CD4-positive, alpha-beta T cell treated with Interleukin-4 for 1 hour (primary cell): ENCODE measurements at regions not wholly inside any gene's neighbourhood (a gene's known extent, or its start where the extent isn't known, plus 50 kb on each side); places are given as distances from the start of the nearest gene placed in this dataset.
"Not testable (repeated sequence)": the region's sequence is repeated elsewhere in the genome, so short reads cannot be mapped to it uniquely, and the experiment has no call there.

Experiments
- DNase-seq, 2 donors: peaks; one replicate each; pipeline ENCODE4 v3.0.0-alpha.2; 2020 to 2022

DNA sequence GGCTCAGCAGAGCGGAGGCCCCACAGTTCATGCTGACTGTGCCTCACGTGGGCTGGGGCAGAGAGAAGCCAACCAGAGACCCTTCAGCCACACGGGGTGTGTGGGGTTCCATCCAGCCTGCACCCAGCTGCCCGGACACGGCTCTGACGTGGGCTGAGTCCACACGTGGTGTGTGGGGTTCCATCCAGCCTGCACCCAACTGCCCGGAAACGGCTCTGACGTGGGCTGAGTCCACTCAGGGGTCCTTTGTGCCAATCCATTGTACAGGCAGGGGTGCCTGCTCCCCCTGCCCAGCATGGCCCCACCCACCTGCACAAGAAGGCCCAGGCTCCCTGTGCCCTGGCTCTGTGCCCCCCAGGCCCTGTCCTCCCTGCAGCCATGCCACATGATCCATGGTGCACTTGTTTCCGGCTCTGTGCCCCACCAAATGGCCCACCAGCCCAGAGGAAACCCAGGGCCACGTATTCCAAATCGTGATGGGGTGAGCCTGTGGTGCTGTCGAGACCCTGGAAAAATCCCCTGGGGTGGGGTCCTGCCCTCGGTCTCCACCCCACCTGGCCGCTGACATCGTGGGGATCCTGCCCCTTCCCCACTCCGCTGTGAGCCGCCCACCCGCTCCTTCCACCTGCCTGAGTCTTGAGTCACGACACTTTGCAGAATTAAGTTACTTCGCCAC, 99.3 kb upstream of the SFSWAP start:
- no peak for DNase-seq

DNA sequence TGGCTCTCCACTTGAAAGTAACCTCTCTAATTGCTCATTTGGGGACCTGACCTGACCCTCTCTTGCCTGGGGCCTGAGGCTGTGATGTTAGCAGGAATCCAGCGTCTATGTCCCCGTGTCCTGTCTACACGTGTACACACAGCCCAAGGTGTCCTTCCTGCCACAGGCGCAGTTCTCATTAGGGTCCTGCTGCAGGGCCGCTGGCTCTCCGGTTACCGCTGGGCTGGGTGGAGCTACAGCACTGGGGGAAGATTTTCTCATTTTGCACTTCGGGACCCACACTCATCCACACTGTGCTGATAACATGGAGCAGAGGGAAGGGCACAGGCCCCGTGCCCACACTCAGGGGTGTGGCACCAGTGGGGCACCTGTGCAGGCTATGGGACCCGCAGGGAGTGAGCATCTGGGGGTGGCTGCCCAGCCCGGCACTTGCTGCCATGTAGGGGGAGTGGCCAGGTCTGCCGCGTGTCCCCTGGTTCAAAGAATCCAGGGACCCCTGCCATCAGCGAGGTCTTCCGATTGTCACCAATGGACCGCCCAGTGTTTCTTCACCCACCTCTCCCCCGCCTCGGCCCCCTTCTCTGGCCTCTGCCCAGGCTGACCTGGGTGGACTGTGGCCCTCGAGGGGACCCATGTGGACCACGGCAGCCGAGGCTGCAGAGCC, 98.7 kb upstream of the SFSWAP start:
- DNase-seq: no peak

- DNase-seq: no peak
These were observed 97.7 kb upstream of the SFSWAP start for GRCh38 chr12:131613186-131613585.

GRCh38 chr12:131613678-131614077, 97.2 kb upstream of the SFSWAP start:
- no peak for DNase-seq

DNA sequence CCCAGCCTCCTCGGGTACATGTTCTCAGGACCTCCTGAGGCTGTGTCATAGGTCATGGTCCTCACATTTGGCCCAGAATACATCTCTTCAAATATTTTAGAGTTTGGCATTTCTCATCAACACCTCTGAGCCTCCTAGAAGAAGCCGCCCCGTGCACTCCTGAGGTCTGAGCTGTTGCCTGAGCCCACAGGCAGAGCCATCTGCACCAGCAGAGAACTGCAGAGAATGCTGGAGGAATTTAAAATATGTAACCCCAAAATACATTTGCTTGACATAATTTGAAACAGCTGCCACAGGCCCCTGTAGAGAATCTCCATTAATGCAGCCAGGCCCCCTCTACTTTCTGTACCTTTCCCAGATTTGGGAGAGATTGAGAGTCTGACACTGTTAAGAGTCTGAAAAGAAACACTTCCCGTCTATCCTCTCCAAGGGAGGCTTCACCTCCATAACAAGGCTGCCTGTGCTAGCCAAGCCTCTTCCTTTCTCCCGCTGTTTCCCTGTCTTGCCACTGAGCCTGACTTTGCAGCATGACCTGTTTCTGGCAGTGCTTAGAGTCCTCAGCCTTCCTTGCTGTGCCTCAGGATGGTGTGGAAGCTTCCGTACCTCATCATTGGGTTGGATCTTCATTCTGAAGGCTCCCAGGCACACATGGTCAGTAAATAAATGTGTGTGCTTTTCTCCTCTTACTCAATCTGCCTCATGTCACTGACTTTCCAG, 95.4 kb upstream of the SFSWAP start:
- no peak for DNase-seq

DNA sequence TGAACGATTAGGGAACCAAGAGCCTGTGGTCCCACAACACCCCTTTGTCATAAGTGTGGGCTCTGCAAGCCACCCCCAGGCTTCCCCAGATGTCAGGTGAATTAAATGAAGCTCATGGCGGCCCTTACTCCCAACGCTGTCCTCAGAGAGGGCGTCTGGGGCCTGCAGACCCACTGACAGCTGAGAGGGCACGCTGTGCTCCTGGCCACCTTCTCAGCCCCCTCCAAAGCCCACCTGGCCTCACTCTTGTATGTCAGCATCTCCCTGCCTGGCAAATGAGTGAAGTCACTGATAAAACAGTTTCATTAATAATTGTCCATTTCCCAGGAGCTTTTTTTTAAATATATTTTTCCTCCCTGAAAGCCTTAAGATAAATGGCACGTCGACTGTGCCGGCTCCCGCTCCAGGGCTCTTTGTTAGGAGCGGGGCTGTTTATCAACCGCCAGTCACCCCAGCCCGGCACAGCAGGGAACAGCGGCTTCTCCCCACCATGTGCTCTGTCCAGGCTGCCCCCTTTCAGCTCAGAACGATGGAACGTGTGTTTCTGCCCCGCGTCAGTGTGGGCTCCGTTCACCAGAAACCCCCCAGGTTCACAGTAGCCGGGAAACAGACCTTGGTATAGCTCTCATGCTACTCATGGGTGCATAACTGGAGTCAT, 94.7 kb upstream of the SFSWAP start:
- DNase-seq: no peak

- DNase-seq: no peak
These were observed 94.2 kb upstream of the SFSWAP start for GRCh38 chr12:131616738-131617137.

- DNase-seq: no peak
These were observed 93.7 kb upstream of the SFSWAP start for GRCh38 chr12:131617179-131617578.

- DNase-seq: no peak
These were observed 93.1 kb upstream of the SFSWAP start for GRCh38 chr12:131617596-131618302.

DNA sequence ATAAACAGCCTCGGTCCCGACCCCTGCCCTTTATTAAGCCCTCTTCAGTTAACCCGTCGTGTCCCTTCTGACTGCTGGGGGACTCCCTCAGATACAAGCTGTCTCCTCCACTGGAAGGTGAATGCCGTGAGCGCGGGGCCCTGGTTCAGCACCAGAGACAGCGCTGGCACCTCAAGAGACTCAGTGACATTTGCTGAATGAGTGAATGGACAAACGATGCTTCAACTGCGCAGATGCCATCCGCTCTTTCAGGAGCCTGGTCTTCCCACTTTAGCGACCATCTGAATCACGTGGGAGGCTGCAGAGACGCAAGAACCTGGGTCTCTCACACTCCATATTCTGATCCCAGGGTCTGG, 92.6 kb upstream of the SFSWAP start:
- DNase-seq: no peak

DNA sequence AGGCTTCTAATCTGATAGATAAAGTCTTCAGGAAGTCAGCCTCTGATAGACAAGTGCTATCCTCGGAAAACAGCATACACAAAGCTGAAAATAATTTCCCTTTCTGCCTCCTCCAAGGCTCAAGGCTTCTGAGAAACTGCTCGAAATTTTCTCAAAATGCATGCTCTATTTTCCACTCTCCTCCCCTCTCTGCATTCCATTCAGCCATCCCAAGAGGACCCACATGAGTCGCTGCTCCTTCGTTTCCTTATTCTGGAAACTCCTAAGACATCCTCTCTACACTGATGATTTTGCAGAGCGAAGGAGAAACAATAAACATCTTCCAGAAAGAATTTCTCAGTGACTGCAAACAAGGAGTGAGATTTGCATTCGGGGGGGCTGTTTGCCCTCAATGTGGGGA, 92.2 kb upstream of the SFSWAP start:
- DNase-seq: no peak

GRCh38 chr12:131619106-131619642, 91.7 kb upstream of the SFSWAP start:
- no peak for DNase-seq

GRCh38 chr12:131619736-131620506, 91.0 kb upstream of the SFSWAP start:
- no peak for DNase-seq

GRCh38 chr12:131620520-131620919, 90.4 kb upstream of the SFSWAP start:
- no peak for DNase-seq

GRCh38 chr12:131620946-131621681, 89.8 kb upstream of the SFSWAP start:
- DNase-seq: no peak

- no peak for DNase-seq
These were observed 89.0 kb upstream of the SFSWAP start for GRCh38 chr12:131621701-131622421.

GRCh38 chr12:131622422-131622955, 88.4 kb upstream of the SFSWAP start:
- DNase-seq: no peak

DNA sequence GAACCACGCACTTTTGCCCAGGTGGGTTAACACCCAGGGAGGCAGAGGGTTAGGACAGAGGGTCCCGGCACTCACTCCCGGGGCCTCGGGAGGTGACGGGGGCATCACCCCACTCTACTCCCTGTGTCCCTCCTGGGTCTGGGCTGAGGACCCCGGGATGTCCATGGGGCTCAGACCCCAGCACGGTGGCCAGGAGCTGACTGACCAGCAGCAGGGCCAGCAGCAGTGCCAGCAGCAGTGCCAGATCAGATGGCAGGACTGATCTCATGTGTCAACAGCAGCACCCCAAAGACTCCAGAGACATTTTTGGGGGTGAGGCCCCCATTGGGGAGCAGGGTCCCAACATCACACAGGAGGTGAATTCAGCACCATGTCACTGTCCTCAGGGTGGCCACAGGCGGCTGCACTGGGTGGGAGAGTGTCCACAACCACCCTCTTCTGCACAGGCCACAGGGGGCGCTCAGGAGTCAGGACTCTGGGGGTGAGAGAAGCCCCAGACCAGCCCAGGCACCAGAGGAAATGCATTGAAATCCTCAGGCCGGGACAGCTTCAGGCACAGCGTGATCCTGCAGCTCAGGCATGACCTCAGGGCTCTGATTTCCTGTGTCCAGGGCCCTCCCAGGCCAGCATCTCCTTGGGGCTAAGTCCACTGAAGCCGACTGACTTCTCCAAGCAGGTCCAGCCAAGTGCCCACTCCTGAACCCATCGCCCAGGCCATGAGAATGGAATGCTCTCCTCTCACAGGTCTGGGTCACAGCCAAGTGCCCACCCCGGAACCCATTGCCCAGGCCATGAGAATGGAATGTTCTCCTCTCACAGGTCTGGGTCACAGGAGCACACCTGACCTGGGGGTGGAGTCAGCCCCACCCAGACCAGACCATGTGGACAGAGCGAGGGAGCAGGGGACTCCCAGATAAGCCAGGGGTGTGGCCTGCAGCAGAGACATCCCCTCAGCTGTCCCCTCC, 87.2 kb upstream of the SFSWAP start:
- DNase-seq: not testable (repeated sequence)

DNA sequence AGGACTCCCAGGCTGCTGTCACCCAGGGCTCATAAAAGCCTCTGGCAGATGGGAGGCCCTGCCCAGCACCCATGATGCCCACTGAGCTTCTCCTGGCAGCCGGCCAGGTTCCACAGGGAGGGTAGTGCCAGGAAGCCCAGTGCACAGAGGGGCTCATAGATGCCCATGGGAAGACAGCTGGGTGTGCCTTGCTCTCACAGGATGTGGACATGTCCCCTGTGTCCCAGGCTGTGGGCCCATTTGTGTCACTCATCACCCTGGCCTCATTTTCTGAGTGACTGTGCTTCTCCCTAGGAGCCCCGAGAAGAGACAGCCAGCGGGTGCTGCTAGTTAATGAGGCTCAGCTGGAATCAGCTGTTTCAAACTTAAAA, 86.5 kb upstream of the SFSWAP start:
- DNase-seq: peak in 1 of 2 donors; percentile 10
